Central memory CD4-positive, alpha-beta T cell (primary cell): ENCODE measurements at regions not wholly inside any gene's neighbourhood (a gene's known extent, or its start where the extent isn't known, plus 50 kb on each side); places are given as distances from the start of the nearest gene placed in this dataset.
"Not testable (repeated sequence)": the region's sequence is repeated elsewhere in the genome, so short reads cannot be mapped to it uniquely, and the experiment has no call there.

Experiments
- DNase-seq: peaks from one replicate; pipeline ENCODE4 v3.0.0; 2022

DNA sequence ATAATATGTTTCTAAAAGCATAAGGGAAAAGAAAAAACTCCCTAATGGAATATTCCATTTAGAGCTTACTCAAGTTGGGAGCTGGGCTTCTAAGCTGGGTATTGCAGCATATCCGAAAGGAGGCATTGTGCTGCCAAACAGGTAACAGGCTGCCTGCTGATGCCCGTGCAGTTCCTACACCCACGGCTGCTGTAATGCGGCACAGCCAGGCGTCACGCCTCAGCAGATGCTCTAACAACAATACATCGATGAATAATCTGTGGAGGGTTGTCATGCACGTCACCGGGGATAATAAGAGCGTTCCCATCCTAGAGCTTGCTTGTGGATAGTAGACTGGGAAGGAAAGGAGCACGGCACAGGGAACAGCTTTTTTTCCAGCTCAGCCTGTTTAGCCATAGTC is 1582.1 kb upstream of the SLC10A2 start:
- DNase-seq, result no peak

GRCh38 chr13:104645786-104646185 is 1579.6 kb upstream of the SLC10A2 start:
- no peak for DNase-seq

DNA sequence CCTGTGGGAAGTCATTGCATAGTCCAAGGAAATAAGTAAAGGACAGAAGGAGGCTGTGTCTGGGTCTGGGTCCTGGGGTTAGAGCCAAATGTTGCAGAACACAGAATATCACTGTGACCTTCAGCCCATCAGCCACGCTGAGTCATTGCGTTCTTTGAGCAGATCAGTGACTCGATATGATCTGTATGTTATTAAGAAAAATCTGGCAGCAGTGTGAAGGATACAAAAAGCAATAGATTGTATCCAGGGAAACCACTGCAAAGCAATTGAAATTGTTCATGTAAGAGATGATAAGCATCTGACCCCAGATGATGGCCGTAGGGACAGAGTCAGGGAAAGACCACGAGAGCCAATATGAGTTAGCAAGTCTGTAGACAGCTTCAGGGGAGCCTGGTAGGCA is 1575.1 kb upstream of the SLC10A2 start:
- no peak for DNase-seq

DNA sequence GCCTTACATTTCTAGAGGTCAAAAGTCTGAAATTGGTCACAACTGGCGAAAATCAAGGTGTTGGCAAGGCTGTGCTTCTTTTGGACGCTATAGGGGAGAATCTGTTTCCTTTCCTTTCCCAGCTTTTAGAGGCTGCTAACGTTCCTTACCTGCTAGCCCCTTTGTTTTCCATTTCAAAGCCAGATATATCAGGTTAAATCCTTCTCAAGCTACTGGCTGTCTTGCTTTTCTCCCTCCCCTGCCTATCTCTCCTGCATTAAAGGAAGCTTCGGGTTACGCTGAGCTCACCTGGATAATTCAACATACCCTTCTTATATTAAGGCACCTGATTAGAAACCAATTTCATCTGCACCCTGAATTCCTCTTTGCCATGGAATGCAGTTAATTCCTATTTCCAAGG is 1569.7 kb upstream of the SLC10A2 start:
- DNase-seq, result no peak

DNA sequence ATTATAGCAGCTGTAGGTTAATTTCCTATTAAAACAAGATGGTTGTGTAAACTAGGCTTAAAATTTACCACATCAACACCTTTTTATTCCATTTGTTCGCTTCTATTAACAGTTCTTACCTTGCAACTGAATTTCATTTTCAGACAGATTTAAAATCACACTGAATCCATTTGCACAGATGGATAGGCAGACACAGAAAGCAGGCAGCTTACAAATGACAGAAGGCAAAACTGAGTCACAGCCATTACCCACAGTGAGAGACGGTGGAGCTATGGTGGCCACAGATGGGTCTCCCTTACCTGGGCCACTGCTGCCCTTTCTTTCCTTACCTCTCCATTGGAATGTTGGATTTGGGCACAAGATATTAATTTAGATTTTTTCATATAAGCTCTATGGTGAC is 1567.8 kb upstream of the SLC10A2 start:
- no peak for DNase-seq

GRCh38 chr13:104632736-104633135 is 1566.5 kb upstream of the SLC10A2 start:
- no peak for DNase-seq

GRCh38 chr13:104625201-104625600 is 1559.0 kb upstream of the SLC10A2 start:
- DNase-seq, result no peak

GRCh38 chr13:104616990-104617389 is 1550.8 kb upstream of the SLC10A2 start:
- no peak for DNase-seq

DNA sequence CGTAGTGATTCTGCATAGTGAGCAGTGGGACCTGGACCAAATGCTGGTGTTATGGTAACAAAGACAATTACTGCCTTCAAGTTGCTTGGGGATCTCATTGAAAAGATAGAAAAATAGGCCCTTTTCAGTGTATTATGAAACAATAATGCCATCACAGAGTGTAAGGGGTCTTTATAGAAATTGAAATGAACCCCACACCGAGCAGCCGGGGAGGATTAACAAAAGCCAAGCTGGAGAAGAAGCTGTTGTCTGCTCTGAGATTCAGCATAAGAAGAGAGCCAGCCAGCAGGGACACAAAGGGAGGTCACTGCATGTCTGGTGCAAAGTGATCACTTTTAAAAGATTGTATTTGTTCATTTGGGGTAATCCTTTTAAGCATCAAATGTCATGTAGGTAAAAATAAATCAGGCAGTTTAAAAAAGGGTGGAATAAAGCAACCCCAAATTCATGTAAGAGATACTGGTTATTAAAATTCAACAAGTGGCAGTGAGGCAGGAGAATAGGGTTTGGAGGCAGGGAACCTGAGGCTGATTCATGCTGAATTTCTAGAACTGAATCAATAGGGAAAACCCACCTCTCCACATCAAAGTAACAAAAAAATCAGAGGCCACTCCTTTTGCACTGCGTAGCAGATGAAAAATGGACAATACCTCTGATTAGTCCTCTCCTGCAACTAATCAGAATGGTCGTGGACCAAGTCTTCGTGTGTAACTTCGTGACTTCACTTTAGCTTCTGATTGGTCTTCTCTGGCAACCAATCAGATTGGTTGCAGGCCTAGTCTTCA is 1548.3 kb upstream of the SLC10A2 start:
- DNase-seq, result no peak

- DNase-seq, result no peak
Measured at GRCh38 chr13:104608331-104608730, 1542.1 kb upstream of the SLC10A2 start.

GRCh38 chr13:104605435-104605834 is 1539.2 kb upstream of the SLC10A2 start:
- DNase-seq, result not testable (repeated sequence)

DNA sequence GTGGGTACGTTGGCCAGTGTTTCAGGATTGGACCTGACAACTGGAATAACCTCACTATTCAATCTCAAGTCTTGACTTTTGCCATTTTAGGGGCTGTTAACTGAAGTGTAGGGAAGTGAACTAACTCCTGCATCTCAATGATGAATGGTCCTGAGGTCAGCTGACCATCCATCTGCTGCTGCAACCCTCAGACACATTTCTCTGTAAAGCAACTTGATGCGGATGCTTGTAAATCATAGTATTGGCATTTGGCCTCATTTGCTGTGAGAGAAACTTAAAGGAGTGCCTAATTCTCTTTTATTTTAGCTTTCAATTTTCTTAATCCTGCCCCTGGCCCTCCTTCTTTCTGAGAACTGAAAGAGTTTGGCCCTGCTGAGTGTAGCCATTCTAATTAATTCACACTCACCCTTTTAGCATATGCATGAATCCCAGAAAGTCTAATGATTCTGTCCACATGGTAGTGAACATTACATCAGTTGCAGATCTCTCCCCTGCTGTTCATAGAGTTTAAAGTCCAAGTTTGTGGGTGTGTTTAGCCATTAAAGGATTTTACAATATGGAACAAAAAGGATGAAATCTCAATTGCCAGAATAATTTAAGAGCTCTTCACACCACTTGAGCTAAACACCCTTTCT is 1531.4 kb upstream of the SLC10A2 start:
- no peak for DNase-seq

DNA sequence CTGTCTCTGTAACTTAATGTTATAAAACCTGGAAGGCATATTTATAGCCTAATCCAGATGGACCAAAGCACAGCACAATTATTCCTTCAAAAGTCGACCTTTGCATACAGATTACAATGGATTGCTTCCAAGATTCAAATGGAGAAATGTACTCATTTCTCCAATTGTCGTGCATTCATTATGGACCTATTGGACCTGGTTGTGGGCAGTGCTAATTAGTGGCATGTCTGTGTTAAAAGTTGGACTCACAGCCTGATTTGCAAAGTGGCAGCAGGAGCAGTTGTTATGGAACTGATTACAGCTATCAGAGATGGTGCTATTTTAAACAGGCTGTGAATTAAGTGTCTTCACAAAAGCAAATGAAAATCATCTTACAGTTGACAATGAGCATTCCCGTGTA is 1529.3 kb upstream of the SLC10A2 start:
- DNase-seq, result no peak

- DNase-seq, result no peak
Measured at GRCh38 chr13:104594806-104595205, 1528.6 kb upstream of the SLC10A2 start.

GRCh38 chr13:104593693-104594092 is 1527.5 kb upstream of the SLC10A2 start:
- DNase-seq, result no peak

GRCh38 chr13:104593251-104593576 is 1527.0 kb upstream of the SLC10A2 start:
- DNase-seq, result no peak

- DNase-seq, result no peak
Measured at GRCh38 chr13:104592545-104593250, 1526.5 kb upstream of the SLC10A2 start.

DNA sequence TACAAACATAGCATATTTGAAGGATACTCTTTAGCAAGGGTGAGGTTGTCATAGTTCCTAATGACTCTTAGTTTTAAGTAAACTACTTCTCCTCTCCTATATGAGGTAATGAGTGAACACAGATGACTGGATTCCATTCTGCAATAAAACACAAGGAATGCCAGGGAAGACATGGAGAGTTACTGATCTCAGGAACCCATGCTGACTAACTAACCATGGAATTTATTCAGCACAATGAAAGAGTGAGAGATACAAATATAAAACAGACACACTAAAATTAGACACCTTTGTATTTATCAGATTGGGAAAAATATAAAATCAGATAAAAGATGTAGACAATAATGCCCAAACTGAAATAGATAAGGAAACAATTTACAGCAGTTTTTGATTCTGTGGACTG is 1525.9 kb upstream of the SLC10A2 start:
- DNase-seq, result no peak

- no peak for DNase-seq
Measured at GRCh38 chr13:104586051-104586746, 1520.0 kb upstream of the SLC10A2 start.

DNA sequence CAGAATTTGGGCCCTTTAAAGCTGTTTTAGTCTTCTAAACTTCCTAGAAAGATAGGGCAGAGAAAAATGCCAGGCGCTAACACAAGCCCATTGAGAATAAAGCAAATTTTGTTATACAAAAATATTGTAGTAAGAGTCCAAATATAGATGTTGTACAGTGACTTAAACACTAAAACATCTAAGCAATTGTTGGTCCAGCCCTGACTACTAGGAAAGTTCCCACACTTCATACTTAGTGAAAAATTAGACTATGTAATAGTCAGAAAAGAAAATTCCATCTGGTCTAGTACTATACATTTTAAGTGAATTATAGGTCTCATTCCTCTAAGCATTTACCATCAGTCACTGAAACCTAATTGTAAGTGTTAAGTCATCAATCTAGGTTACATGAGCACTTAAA is 1518.3 kb upstream of the SLC10A2 start:
- DNase-seq, result no peak

DNA sequence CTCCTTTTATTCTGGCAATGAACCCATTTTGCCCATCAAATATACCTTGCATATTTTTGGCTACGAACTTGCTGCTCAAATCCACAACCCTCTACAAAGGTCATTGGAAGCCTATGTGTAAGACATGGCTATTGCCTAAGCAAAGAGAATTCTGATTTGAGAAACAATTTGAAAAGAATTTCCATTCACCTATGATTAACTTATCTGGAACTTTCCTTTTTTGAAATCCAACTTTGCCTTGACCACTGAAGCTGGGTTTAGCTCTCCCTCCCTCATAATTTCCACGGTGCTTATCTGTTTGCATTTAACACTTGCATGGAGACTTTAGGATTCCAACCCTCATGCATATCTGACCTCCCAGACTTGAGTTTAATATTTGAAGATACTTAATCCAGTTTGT is 1514.7 kb upstream of the SLC10A2 start:
- no peak for DNase-seq

DNA sequence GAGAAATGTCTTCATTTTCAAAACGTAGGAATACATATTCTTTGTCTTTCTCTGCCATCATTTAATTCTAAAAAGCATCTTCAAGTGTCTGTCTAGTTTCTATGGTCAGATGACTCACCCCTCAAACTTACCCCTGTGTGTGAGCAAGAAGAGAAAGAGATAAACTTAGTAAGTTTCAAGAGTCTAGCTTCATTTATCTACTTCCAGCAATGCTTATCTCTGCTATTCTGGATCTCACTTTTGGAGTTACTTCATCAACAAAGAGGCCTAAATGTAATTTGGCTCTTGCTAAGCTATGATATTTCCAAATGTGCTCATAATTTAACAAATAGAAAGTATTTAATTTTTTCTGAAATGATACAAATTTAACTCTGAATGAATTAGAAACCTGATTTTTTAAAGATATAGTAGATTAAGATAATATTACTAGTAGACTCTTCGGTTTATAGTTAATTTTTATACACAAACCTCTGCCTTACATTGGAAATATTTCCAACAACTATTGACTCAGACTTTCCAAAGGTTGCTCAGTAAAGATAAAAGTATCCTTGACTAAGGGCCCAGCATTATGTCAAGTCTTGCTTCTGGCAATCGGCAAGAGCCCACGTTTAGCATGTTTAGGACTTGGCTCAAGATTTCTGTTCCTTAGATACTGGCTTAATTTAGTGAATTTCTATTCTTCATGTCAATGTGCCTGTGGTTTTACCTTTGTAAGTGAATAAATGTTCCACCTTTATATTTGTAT is 1511.0 kb upstream of the SLC10A2 start:
- no peak for DNase-seq

DNA sequence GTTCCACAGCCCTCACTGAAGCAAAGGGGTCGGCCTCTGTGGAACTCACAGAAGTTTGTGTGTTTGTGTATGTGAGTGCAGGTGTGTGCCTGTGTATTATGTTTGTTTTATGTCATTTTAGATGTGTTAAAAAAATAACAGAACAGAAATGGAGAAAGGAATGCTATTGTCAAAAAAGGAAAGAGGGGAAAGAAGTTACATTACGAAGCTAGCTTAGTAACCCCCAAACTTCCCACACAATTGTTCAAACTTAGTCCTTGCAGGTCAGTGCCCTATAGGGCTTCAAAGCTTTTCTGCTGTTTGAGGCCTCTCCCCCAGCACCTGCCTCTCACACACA is 1505.6 kb upstream of the SLC10A2 start:
- DNase-seq, result no peak
